ENCODE measurements at regions not wholly inside any gene's neighbourhood (a gene's known extent, or its start where the extent isn't known, plus 50 kb on each side); places are given as distances from the start of the nearest gene placed in this dataset.

DNA sequence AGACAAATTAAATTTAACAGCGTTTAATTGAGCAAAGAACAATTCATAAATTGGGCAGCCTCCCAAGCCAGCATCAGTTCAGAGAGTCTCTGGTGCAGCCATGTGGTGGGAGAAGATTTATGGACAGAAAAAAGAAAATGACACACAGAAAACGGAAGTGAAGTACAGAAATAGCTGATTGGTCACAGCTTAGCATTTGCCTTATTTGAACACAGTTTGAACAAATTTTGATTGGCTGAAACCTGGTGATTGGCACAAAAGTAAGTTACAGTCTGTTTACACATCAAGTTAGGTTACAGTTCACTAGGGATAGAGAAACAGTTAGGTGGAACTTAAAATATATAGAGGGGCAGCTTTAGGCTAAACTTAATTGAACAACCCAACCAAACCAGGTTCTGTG is 720.1 kb downstream of the TYW1 start:
- TF ChIP-seq BCL6B (tag by site-specific recombination; IDR thresholded peaks at IDR 0.05) (no peak), ZNF624 (tag by site-specific recombination; IDR thresholded peaks at IDR 0.05) (no peak), ZNF501 (tag by site-specific recombination; IDR thresholded peaks at IDR 0.05) (no peak), ZNF146 (tag by site-specific recombination; IDR thresholded peaks at IDR 0.05) (no peak), ATF2 (tag by site-specific recombination; IDR thresholded peaks at IDR 0.05; ENCODE audit: low read depth) (no peak), TCF7L2 (IDR thresholded peaks at IDR 0.05; ENCODE audit: borderline replicate concordance, low read depth, low read length) (no peak), SETDB1 (IDR thresholded peaks at IDR 0.05; ENCODE audit: insufficient read length, low read length) (no peak)
- TF ChIP-seq, protein P1, sequence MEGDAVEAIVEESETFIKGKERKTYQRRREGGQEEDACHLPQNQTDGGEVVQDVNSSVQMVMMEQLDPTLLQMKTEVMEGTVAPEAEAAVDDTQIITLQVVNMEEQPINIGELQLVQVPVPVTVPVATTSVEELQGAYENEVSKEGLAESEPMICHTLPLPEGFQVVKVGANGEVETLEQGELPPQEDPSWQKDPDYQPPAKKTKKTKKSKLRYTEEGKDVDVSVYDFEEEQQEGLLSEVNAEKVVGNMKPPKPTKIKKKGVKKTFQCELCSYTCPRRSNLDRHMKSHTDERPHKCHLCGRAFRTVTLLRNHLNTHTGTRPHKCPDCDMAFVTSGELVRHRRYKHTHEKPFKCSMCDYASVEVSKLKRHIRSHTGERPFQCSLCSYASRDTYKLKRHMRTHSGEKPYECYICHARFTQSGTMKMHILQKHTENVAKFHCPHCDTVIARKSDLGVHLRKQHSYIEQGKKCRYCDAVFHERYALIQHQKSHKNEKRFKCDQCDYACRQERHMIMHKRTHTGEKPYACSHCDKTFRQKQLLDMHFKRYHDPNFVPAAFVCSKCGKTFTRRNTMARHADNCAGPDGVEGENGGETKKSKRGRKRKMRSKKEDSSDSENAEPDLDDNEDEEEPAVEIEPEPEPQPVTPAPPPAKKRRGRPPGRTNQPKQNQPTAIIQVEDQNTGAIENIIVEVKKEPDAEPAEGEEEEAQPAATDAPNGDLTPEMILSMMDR (tag by site-specific recombination; IDR thresholded peaks at IDR 0.05), result no peak
- TF ChIP-seq, protein P2, sequence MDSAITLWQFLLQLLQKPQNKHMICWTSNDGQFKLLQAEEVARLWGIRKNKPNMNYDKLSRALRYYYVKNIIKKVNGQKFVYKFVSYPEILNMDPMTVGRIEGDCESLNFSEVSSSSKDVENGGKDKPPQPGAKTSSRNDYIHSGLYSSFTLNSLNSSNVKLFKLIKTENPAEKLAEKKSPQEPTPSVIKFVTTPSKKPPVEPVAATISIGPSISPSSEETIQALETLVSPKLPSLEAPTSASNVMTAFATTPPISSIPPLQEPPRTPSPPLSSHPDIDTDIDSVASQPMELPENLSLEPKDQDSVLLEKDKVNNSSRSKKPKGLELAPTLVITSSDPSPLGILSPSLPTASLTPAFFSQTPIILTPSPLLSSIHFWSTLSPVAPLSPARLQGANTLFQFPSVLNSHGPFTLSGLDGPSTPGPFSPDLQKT (IDR thresholded peaks at IDR 0.05; ENCODE audit: borderline replicate concordance, low read depth, low read length), result no peak
- TF ChIP-seq, protein P3, sequence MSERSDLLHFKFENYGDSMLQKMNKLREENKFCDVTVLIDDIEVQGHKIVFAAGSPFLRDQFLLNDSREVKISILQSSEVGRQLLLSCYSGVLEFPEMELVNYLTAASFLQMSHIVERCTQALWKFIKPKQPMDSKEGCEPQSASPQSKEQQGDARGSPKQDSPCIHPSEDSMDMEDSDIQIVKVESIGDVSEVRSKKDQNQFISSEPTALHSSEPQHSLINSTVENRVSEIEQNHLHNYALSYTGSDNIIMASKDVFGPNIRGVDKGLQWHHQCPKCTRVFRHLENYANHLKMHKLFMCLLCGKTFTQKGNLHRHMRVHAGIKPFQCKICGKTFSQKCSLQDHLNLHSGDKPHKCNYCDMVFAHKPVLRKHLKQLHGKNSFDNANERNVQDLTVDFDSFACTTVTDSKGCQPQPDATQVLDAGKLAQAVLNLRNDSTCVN (tag by site-specific recombination; optimal IDR thresholded peaks at IDR 0.05), result no peak

Measured in HEK293 (cell line).